ENCODE measurements at regions not wholly inside any gene's neighbourhood (a gene's known extent, or its start where the extent isn't known, plus 50 kb on each side); places are given as distances from the start of the nearest gene placed in this dataset.

- CTCF ChIA-PET, result no interaction called here
- POLR2A ChIA-PET, result no interaction called here
- no peak for DNase-seq (ENCODE audit: low read depth, low spot score)
- TF ChIP-seq CTCF (IDR thresholded peaks at IDR 0.05; ENCODE audit: insufficient read depth, low read length, missing control alignments), result no peak
- no peak overlapping the region for H3K4me3 ChIP-seq (ENCODE audit: low read depth, low read length)
Observed at GRCh38 chr12:127473766-127474165, 793.2 kb upstream of the TMEM132C start.

- POLR2A ChIA-PET, result no interaction called here
- TF ChIP-seq CTCF (IDR thresholded peaks at IDR 0.05; ENCODE audit: insufficient read depth, low read length, missing control alignments), result no peak
- CTCF ChIA-PET, result interaction anchor here (0.9 to 1.3 kb wide), 2 partner anchors 198 to 330 kb away, joined by 3 to 6 read pairs; no protein-coding TSS in a partner anchor
- DNase-seq (ENCODE audit: low read depth, low spot score), result no peak
- no peak overlapping the region for H3K4me3 ChIP-seq (ENCODE audit: low read depth, low read length)
Observed at GRCh38 chr12:127479256-127479655, 787.7 kb upstream of the TMEM132C start.

GRCh38 chr12:127480775-127481314 lies 786.1 kb upstream of the TMEM132C start:
- no peak for DNase-seq (ENCODE audit: low read depth, low spot score)
- TF ChIP-seq CTCF (IDR thresholded peaks at IDR 0.05; ENCODE audit: insufficient read depth, low read length, missing control alignments), result no peak
- ChIA-PET POLR2A (no interaction called here), CTCF (interaction anchor here (0.7 to 1.3 kb wide), 2 partner anchors 196 to 197 kb away, joined by 3 to 6 read pairs; no protein-coding TSS in a partner anchor)
- H3K4me3 ChIP-seq (ENCODE audit: low read depth, low read length), result no peak overlapping the region

GRCh38 chr12:127482950-127483349 lies 784.0 kb upstream of the TMEM132C start:
- DNase-seq (ENCODE audit: low read depth, low spot score), result no peak
- H3K4me3 ChIP-seq (ENCODE audit: low read depth, low read length), result no peak overlapping the region
- ChIA-PET CTCF (interaction anchor here (7.9 kb wide), 1 partner anchor 195 kb away, joined by 123 read pairs; no protein-coding TSS in a partner anchor), POLR2A (no interaction called here)
- TF ChIP-seq CTCF (IDR thresholded peaks at IDR 0.05; ENCODE audit: insufficient read depth, low read length, missing control alignments), result no peak

GRCh38 chr12:127485528-127485927 lies 781.4 kb upstream of the TMEM132C start:
- POLR2A ChIA-PET, result no interaction called here
- peak; percentile 77 for DNase-seq (ENCODE audit: low read depth, low spot score)
- CTCF ChIA-PET, result interaction anchor here (0.6 to 7.9 kb wide), 12 partner anchors 20 to 584 kb away, joined by 3 to 123 read pairs (median 5); no protein-coding TSS in a partner anchor
- no peak overlapping the region for H3K4me3 ChIP-seq (ENCODE audit: low read depth, low read length)
- TF ChIP-seq CTCF (IDR thresholded peaks at IDR 0.05; ENCODE audit: insufficient read depth, low read length, missing control alignments), result peak; percentile 60

GRCh38 chr12:127487031-127487430 lies 779.9 kb upstream of the TMEM132C start:
- no peak overlapping the region for H3K4me3 ChIP-seq (ENCODE audit: low read depth, low read length)
- POLR2A ChIA-PET, result no interaction called here
- TF ChIP-seq CTCF (IDR thresholded peaks at IDR 0.05; ENCODE audit: insufficient read depth, low read length, missing control alignments), result no peak
- DNase-seq (ENCODE audit: low read depth, low spot score), result no peak
- CTCF ChIA-PET, result interaction anchor here (7.9 kb wide), 1 partner anchor 191 kb away, joined by 123 read pairs; no protein-coding TSS in a partner anchor
